ENCODE measurements at regions not wholly inside any gene's neighbourhood (a gene's known extent, or its start where the extent isn't known, plus 50 kb on each side); places are given as distances from the start of the nearest gene placed in this dataset.

- no peaks in the 10 kb centered on the region for H3K9me3 ChIP-seq (replicated peaks; ENCODE audit: control insufficient read depth, insufficient read depth, low read length)
- TF ChIP-seq EZH2 (IDR thresholded peaks at IDR 0.05; ENCODE audit: borderline replicate concordance, low read depth, low read length, severe bottlenecking) (no peak), JUN (IDR thresholded peaks at IDR 0.05; ENCODE audit: borderline replicate concordance, insufficient read depth, insufficient read length, low read depth) (no peak), MAX (IDR thresholded peaks at IDR 0.05; ENCODE audit: insufficient read depth, insufficient read length) (no peak), POLR2AphosphoS5 (IDR thresholded peaks at IDR 0.05; ENCODE audit: insufficient read depth, low read depth, low read length) (no peak), GATA2 (IDR thresholded peaks at IDR 0.05; ENCODE audit: insufficient read depth, insufficient read length, low read depth, low read length) (no peak), MYC (IDR thresholded peaks at IDR 0.05; ENCODE audit: low read depth, low read length) (no peak), CTCF (IDR thresholded peaks at IDR 0.05; ENCODE audit: extremely low read depth in 1 of 2, insufficient read depth in 1 of 2, low read depth in 1 of 2, low read length in 2 of 2) (no peak), FOS (IDR thresholded peaks at IDR 0.05; ENCODE audit: borderline replicate concordance, insufficient read depth, low read length) (no peak), POLR2A (IDR thresholded peaks at IDR 0.05; ENCODE audit: low read depth, low read length) (no peak)
- FAIRE-seq, result no peak
- H3K4me3 ChIP-seq (replicated peaks in 1 of 3; ENCODE audit: insufficient read depth in 1 of 3, low read depth in 1 of 3, low read length in 3 of 3), result no peak overlapping the region
- no peak overlapping the region for H3K9ac ChIP-seq (replicated peaks; ENCODE audit: extremely low read depth, insufficient read depth, low read length)
- ChIA-PET CTCF (interaction anchor here (1.4 kb wide), 2 partner anchors 101 to 108 kb away, joined by 3 to 4 read pairs; no protein-coding TSS in a partner anchor), POLR2A (no interaction called here)
- no TSS peak for BruUV-seq (replicated peaks)
- no peaks in the 10 kb centered on the region for H3K9me1 ChIP-seq (replicated peaks; ENCODE audit: control insufficient read depth, extremely low read depth, insufficient read depth, low read length)
- no peak overlapping the region for H3K27ac ChIP-seq (ENCODE audit: insufficient read depth, low read depth, low read length)
- H2AFZ ChIP-seq (ENCODE audit: low read depth, low read length), result no peak overlapping the region
- peaks cover 2% of the 10 kb centered on the region for H3K4me1 ChIP-seq (ENCODE audit: control insufficient read depth, extremely low read depth, insufficient read depth, low read length)
- no peaks in the 10 kb centered on the region for H3K79me2 ChIP-seq (ENCODE audit: control insufficient read depth, insufficient read depth, low read length)
- intact Hi-C loops (cut with micrococcal nuclease), result no loop called here
- dilution Hi-C loops (cut with MboI; ENCODE audit: extremely low pct_ligation_motif_present, low sequenced_read_pairs), result no loop called here
- H4K20me1 ChIP-seq (replicated peaks; ENCODE audit: control insufficient read depth, extremely low read depth, insufficient read depth, low read length), result no peaks in the 10 kb centered on the region
- no peak for DNase-seq (ENCODE audit: low read depth, low spot score)
- H3K36me3 ChIP-seq (ENCODE audit: control insufficient read depth in 2 of 2, extremely low read depth in 1 of 2, insufficient read depth in 2 of 2, low read length in 2 of 2), result no peaks in the 10 kb centered on the region
- no peak overlapping the region for H3K4me2 ChIP-seq (ENCODE audit: insufficient read depth, low read length)
- no peaks in the 10 kb centered on the region for H3K27me3 ChIP-seq (ENCODE audit: control insufficient read depth in 2 of 2, insufficient read depth in 2 of 2, low read length in 2 of 2)
Measured at GRCh38 chr5:93201061-93201460, 380.0 kb downstream of the NR2F1-AS1 start.

All from endothelial cell of umbilical vein (primary cell).